ELR (cell line): ENCODE measurements at regions not wholly inside any gene's neighbourhood (a gene's known extent, or its start where the extent isn't known, plus 50 kb on each side); places are given as distances from the start of the nearest gene placed in this dataset.
A peak's percentile ranks its signal among the peaks of the same experiment; 100 is the strongest.

Experiments used
- DNase-seq: peaks from one replicate; pipeline ENCODE4 v3.0.0-alpha.2; 2015; ENCODE audit warnings: low read depth

- DNase-seq = peak; percentile 73
Measured at GRCh38 chr12:24759155-24759554, 189.7 kb downstream of the BCAT1 start.

GRCh38 chr12:24756479-24757024 is 192.3 kb downstream of the BCAT1 start:
- DNase-seq = no peak

GRCh38 chr12:24754690-24755638 is 193.9 kb downstream of the BCAT1 start:
- DNase-seq = peak; percentile 93

- DNase-seq = peak; percentile 28
Measured at GRCh38 chr12:24752763-24753462, 196.0 kb downstream of the BCAT1 start.

GRCh38 chr12:24751181-24751580 is 197.7 kb downstream of the BCAT1 start:
- peak; percentile 42 for DNase-seq

- no peak for DNase-seq
Measured at GRCh38 chr12:24750263-24750662, 198.6 kb downstream of the BCAT1 start.

GRCh38 chr12:24749171-24749570 is 199.7 kb downstream of the BCAT1 start:
- DNase-seq = no peak

- DNase-seq = no peak
Measured at GRCh38 chr12:24748326-24748725, 200.6 kb downstream of the BCAT1 start.

- DNase-seq = no peak
Measured at GRCh38 chr12:24746864-24747263, 202.0 kb downstream of the BCAT1 start.

GRCh38 chr12:24746006-24746671 is 202.8 kb downstream of the BCAT1 start:
- no peak for DNase-seq

- no peak for DNase-seq
Measured at GRCh38 chr12:24743941-24744793, 204.7 kb downstream of the BCAT1 start.

GRCh38 chr12:24742378-24742777 is 206.5 kb downstream of the BCAT1 start:
- DNase-seq = no peak

GRCh38 chr12:24741216-24741615 is 207.7 kb downstream of the BCAT1 start:
- no peak for DNase-seq

GRCh38 chr12:24739106-24739779 is 209.7 kb downstream of the BCAT1 start:
- no peak for DNase-seq

GRCh38 chr12:24738441-24738840 is 210.5 kb downstream of the BCAT1 start:
- no peak for DNase-seq

- DNase-seq = no peak
Measured at GRCh38 chr12:24731596-24731995, 217.3 kb downstream of the BCAT1 start.

- no peak for DNase-seq
Measured at GRCh38 chr12:24730489-24730896, 218.4 kb downstream of the BCAT1 start.

GRCh38 chr12:24728826-24729225 is 220.1 kb downstream of the BCAT1 start:
- no peak for DNase-seq

- DNase-seq = peak; percentile 65
Measured at GRCh38 chr12:24728366-24728765, 220.5 kb downstream of the BCAT1 start.

GRCh38 chr12:24725616-24726015 is 223.3 kb downstream of the BCAT1 start:
- no peak for DNase-seq

- no peak for DNase-seq
Measured at GRCh38 chr12:24724814-24725213, 224.1 kb downstream of the BCAT1 start.
